Muscle of leg (tissue), 3 donors: ENCODE measurements at regions not wholly inside any gene's neighbourhood (a gene's known extent, or its start where the extent isn't known, plus 50 kb on each side); places are given as distances from the start of the nearest gene placed in this dataset.
"Not testable (repeated sequence)": the region's sequence is repeated elsewhere in the genome, so short reads cannot be mapped to it uniquely, and the experiment has no call there.

Experiments
- DNase-seq: peaks from one replicate; pipeline ENCODE4 v3.0.0; 2013
- H3K27ac ChIP-seq: one replicate; pipeline ENCODE4 v1.5.1; 2013; ENCODE audit warnings: mild to moderate bottlenecking, low read length, control low read depth
- H3K27me3 ChIP-seq: one replicate; pipeline ENCODE4 v1.6.1; 2013; ENCODE audit warnings: low read length; ENCODE audit not compliant: control insufficient read depth, insufficient read depth
- H3K36me3 ChIP-seq: one replicate; pipeline ENCODE4 v1.6.1; 2013; ENCODE audit warnings: low read length; ENCODE audit not compliant: control insufficient read depth, insufficient read depth
- H3K4me1 ChIP-seq: one replicate; pipeline ENCODE4 v1.6.1; 2013; ENCODE audit warnings: low read length; ENCODE audit not compliant: control insufficient read depth, insufficient read depth
- H3K4me3 ChIP-seq: one replicate; pipeline ENCODE4 v1.5.1; 2013; ENCODE audit warnings: low read length, control low read depth
- H3K9me3 ChIP-seq: replicated peaks from 2 replicates; pipeline ENCODE4 v1.6.1; 2013; ENCODE audit warnings: low read depth, low read length; ENCODE audit not compliant: control insufficient read depth
- WGBS: methylation state at CpG from one replicate; pipeline ENCODE4 v1.1.5; 2013; ENCODE audit warnings: missing lambda C conversion rate; ENCODE audit not compliant: insufficient coverage; 5-methylcytosine and 5-hydroxymethylcytosine counted together

DNA sequence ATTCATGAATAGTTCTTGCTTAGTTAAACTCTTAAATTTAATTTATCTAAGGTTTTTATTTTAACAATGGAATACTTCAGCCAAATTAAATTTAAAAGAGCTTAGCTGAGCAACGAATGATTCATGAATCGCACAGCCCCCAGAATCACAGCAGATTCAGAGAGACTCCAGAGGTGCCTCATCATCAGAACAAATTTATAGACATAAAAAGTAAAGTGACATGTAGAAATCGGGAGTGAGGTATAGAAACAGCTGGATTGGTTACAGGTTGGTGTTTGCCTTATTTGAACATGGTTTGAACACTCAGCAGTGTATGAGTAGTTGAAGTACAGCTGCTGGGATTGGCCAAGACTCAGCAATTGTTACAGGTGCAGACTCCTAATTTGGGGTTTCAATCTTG is 132.7 kb upstream of the MAP3K4 start:
- DNase-seq = no peak
- Histone ChIP-seq H3K36me3 (no peaks in the 10 kb centered on the region), H3K4me3 (no peak overlapping the region), H3K9me3 (no peaks in the 10 kb centered on the region), H3K27me3 (no peaks in the 10 kb centered on the region), H3K27ac (no peak overlapping the region), H3K4me1 (no peaks in the 10 kb centered on the region)
- WGBS = no CpG with 5 or more reads among the region's 3 CpGs

DNA sequence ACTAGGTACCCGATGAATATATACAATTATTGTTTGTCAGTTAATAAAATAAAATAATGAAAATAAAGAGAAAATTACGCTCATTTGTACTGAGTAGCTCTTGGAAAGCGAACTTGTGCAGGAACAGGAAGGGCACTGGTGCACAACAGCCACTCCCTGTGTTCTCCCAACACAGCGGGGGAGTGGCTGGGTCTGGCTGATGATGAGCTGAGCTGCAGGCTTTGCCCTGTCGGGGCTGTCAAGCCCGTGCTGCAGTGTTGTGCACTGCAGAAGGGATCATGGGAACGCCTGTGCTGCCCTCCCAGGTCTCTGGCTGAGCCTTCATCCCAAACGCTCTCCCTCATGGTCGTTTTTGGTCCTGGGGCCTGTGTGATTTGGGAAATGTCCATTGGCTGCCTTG is 131.7 kb upstream of the MAP3K4 start:
- H3K36me3 ChIP-seq = no peaks in the 10 kb centered on the region
- H3K9me3 ChIP-seq = no peaks in the 10 kb centered on the region
- H3K27me3 ChIP-seq = no peaks in the 10 kb centered on the region
- WGBS = 81% methylated on average over 4 of the region's 9 CpGs
- no peak for DNase-seq
- no peak overlapping the region for H3K4me3 ChIP-seq
- no peaks in the 10 kb centered on the region for H3K4me1 ChIP-seq
- no peak overlapping the region for H3K27ac ChIP-seq

DNA sequence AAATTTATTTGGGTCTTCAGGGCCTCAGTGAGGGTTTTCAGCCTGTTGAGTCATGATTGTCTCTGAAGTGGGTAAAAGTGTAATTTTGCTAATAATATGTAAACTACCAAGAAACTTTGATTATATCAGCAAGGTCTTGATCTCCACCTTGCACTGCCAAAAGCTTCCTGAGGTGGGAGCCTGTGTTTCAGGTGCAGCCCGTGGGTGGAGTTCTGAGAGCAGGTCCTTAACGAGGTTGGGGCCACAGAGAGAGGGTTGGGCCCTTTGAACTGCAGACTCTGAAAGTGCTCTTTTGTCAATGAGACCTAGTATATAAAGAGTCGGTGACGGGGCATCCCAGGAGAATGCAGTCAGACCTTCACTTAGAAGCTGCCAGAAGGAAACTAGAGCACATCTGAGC is 129.7 kb upstream of the MAP3K4 start:
- 0% methylated on average over 1 of the region's 4 CpGs for WGBS
- Histone ChIP-seq H3K27ac (no peak overlapping the region), H3K9me3 (peaks cover 2% of the 10 kb centered on the region), H3K4me1 (no peaks in the 10 kb centered on the region), H3K4me3 (no peak overlapping the region), H3K36me3 (no peaks in the 10 kb centered on the region), H3K27me3 (no peaks in the 10 kb centered on the region)
- no peak for DNase-seq

DNA sequence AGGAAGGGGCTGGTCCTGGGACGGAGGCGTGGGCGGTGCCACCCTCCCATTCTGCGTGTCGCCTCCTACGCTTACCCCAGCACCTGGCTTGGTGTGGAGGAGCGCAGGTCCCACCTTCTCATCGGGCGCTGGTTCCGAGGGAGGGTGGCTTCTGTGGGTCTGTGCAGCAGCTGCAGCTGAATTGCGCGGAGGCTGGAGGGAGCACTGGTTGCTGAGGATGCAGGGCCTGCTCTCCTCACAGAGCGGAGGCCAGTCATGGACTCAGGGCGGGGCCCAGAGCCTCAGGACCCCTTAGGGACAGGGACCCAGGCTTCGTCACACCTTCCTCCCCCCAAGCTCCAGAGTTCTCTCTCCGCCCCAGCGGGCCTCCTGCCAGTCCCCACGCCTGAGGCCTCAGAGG is 127.8 kb upstream of the MAP3K4 start:
- DNase-seq = no peak
- Histone ChIP-seq H3K4me1 (no peaks in the 10 kb centered on the region), H3K27ac (no peak overlapping the region), H3K27me3 (no peaks in the 10 kb centered on the region), H3K36me3 (no peaks in the 10 kb centered on the region), H3K4me3 (no peak overlapping the region), H3K9me3 (peaks cover 2% of the 10 kb centered on the region)
- 94% methylated on average over 18 of the region's 18 CpGs for WGBS

DNA sequence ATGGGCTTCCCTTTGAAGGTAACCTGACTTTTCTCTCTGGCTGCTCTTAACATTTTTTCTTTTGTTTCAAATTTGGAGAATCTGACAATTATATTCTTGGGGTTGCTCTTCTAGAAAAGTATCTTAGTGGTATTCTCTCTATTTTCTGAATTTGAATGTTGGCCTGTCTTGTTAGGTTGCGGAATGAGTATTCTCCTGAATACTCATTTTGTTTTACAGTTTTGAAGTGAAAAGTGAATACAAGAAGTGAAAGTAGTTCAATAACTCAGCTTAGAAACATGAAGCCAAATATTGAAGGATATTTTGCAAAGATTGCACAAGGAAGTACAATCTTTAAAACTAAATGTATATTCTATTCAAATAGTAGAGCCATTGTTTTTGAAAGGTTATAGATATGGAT is 120.2 kb upstream of the MAP3K4 start:
- no peak for DNase-seq
- Histone ChIP-seq H3K9me3 (peaks cover 2% of the 10 kb centered on the region), H3K27ac (no peak overlapping the region), H3K4me3 (no peak overlapping the region), H3K4me1 (no peaks in the 10 kb centered on the region), H3K27me3 (no peaks in the 10 kb centered on the region), H3K36me3 (no peaks in the 10 kb centered on the region)
- WGBS = no CpG with 5 or more reads among the region's 1 CpG

DNA sequence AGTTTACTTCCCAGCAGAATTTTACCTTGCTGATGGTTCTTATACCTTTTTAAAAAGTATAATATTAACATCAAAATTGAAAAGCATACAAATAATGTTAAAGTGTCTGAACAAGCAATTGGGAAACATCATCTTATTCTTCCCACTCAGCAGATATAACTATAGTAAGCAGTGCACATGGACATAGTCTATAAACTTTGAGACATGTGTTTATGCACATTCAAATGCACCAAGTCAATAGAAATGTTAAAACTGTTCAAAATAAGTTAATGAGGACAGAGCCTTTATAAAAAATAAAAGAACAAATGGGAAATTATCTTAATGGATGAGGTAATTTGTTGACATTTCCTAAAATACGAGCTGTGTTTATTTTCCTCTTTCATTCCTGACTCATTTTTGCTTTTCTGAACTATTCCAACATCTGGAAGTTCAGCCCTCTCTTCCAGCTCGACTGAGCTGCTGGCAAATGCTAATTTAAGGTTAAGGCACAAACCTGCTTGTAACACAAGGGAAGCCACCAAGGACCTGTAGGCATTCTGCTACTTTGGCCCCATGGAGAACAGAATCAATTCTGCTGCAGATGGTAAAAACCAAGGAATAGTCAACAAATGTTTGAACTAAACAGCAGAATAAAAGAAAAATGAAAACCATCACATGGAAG is 110.3 kb upstream of the MAP3K4 start:
- no peaks in the 10 kb centered on the region for H3K27me3 ChIP-seq
- no peak overlapping the region for H3K4me3 ChIP-seq
- WGBS = 0% methylated on average over 1 of the region's 2 CpGs
- no peaks in the 10 kb centered on the region for H3K4me1 ChIP-seq
- no peaks in the 10 kb centered on the region for H3K9me3 ChIP-seq
- no peaks in the 10 kb centered on the region for H3K36me3 ChIP-seq
- DNase-seq = no peak
- H3K27ac ChIP-seq = no peak overlapping the region

DNA sequence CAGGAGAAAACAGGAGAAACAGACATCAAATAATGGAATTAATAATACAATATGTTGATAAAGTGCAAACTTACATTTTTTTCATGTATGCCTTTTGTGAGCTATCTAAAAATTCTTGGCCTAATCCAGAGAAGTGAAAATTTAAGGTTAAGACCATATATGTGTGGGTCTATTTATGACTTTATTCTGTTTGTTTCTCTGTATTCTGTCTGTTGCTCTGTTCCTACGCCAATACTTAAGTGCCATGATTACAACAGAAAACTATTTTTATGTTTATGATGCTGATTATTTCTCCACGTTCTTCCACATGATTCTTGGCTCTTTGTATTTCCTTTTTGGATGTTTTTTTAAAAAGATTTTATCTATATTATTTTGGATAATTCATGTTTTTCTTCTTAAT is 109.6 kb upstream of the MAP3K4 start:
- H3K36me3 ChIP-seq = no peaks in the 10 kb centered on the region
- no CpG with 5 or more reads among the region's 2 CpGs for whole genome bisulfite sequencing
- H3K27ac ChIP-seq = no peak overlapping the region
- no peak overlapping the region for H3K4me3 ChIP-seq
- no peak for DNase-seq
- no peaks in the 10 kb centered on the region for H3K9me3 ChIP-seq
- no peaks in the 10 kb centered on the region for H3K27me3 ChIP-seq
- H3K4me1 ChIP-seq = no peaks in the 10 kb centered on the region

DNA sequence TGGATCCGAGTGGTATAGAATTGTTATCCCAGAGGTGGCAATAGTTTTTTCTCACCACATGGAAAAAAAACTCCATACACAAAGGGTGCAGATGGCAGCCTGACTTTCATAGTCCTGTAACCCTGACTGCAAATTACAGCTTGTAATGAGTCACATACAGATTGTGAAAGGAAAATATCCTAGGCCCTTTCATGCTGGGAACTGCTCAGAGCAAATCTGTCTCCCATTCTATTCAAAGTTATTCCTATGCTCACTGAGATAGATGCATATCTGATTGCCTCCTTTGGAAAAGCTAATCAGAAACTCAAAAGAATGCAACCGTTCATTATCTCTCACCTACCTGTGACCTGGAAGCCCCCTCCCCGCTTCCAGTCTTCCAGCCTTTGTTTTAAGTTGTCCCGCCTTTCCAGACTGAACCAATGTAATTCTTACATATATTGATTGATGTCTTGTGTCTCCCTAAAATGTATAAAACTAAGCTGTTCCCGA is 108.7 kb upstream of the MAP3K4 start:
- H3K27ac ChIP-seq = no peak overlapping the region
- no peak for DNase-seq
- no peaks in the 10 kb centered on the region for H3K27me3 ChIP-seq
- no peaks in the 10 kb centered on the region for H3K36me3 ChIP-seq
- 80% methylated on average over 1 of the region's 5 CpGs for WGBS
- H3K4me3 ChIP-seq = no peak overlapping the region
- no peaks in the 10 kb centered on the region for H3K9me3 ChIP-seq
- no peaks in the 10 kb centered on the region for H3K4me1 ChIP-seq

DNA sequence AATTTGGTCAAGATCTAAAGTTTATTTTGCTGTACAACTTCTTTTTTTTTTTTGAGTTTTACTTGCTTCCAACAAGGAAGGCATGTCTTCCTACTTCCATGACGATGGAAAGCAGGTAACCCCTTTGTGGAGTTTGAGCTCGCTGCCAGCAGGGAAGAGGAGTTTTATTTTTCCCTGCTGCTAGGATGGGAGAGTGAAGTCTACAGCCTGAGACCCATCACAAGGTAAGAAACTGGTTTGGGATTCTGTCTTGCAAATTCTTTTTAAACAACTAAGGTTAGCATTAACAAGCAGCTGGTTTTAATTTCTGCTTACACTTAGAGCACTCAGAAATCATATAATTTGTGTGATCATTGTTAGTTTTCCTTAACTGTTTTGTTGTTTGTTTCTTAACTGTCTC is 108.0 kb upstream of the MAP3K4 start:
- Histone ChIP-seq H3K27me3 (no peaks in the 10 kb centered on the region), H3K9me3 (no peaks in the 10 kb centered on the region), H3K27ac (no peak overlapping the region), H3K4me1 (no peaks in the 10 kb centered on the region), H3K4me3 (no peak overlapping the region), H3K36me3 (no peaks in the 10 kb centered on the region)
- DNase-seq = no peak
- no CpG with 5 or more reads among the region's 2 CpGs for WGBS

DNA sequence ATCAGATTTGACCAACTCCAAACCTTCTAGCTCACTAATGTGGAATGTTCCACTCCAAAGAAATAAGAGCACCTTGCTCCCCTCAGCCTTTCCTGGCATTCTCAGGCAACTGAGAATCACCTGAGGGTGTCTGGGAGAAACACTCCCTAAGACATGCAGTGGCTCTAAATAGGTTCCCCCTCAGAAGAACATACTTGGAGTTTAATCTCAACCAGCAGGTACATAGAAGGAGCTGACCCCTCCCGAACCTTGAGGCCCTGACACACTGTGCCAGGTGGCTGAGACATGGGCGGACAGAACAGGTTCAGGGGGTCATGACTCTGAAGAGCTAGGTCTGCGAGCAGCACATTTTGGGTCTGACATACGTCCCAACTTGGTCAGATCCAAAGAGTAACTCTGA is 107.6 kb upstream of the MAP3K4 start:
- H3K9me3 ChIP-seq = no peaks in the 10 kb centered on the region
- WGBS = 76% methylated on average over 4 of the region's 4 CpGs
- H3K27me3 ChIP-seq = no peaks in the 10 kb centered on the region
- no peaks in the 10 kb centered on the region for H3K4me1 ChIP-seq
- no peak for DNase-seq
- no peaks in the 10 kb centered on the region for H3K36me3 ChIP-seq
- H3K27ac ChIP-seq = no peak overlapping the region
- no peak overlapping the region for H3K4me3 ChIP-seq

DNA sequence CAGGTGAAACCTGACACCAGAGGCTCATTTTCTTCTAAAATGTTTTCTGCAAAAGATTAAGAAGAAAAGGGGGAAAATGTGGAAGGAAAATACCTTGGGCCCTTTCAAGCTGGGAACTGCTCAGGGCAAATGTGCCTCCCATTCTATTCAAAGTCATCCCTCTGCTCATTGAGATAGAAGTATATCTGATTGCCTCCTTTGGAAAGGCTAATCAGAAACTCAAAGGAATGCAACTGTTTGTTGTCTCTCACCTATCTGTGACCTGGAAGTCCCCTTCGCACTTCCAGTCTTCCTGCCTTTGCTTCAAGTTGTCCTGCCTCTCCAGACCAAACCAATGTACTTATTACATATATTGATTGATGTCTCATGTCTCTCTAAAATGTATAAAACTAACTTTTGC is 102.4 kb upstream of the MAP3K4 start:
- not testable (repeated sequence) for H3K9me3 ChIP-seq, H3K36me3 ChIP-seq, H3K4me3 ChIP-seq, H3K27me3 ChIP-seq, H3K27ac ChIP-seq, DNase-seq, H3K4me1 ChIP-seq
- no CpG with 5 or more reads among the region's 1 CpG for WGBS
